Left cardiac atrium (tissue), 4 donors: ENCODE measurements at regions not wholly inside any gene's neighbourhood (a gene's known extent, or its start where the extent isn't known, plus 50 kb on each side); places are given as distances from the start of the nearest gene placed in this dataset.
"Not testable (repeated sequence)": the region's sequence is repeated elsewhere in the genome, so short reads cannot be mapped to it uniquely, and the experiment has no call there.

Source experiments
- ATAC-seq, 2 donors: fragments of 200-7000 bp; cut with Tn5 transposase; one replicate each; pipeline ENCODE4 v1.9.1; 2020; ENCODE audit warnings: mild to moderate bottlenecking in 2 of 2, moderate library complexity in 2 of 2
- DNase-seq: peaks from one replicate; pipeline ENCODE4 v3.0.0-alpha.2; 2020
- intact Hi-C, 2 donors: fragments of 100-400 bp; cut with DNase I; formaldehyde crosslinking; loops; one replicate each; pipeline versions ENCODE4 v1.14.1 to v1.15.1; 2022 to 2023
- donor health status: DM: no; HTN: yes; CAD: no.
- donor health status: DM: no; HTN: yes; CAD: no; lungs with severe emphysema.
- donor health status: DM: yes; HTN: yes; CAD: no.
- donor health status: Dilated cardiomyopathy.

DNA sequence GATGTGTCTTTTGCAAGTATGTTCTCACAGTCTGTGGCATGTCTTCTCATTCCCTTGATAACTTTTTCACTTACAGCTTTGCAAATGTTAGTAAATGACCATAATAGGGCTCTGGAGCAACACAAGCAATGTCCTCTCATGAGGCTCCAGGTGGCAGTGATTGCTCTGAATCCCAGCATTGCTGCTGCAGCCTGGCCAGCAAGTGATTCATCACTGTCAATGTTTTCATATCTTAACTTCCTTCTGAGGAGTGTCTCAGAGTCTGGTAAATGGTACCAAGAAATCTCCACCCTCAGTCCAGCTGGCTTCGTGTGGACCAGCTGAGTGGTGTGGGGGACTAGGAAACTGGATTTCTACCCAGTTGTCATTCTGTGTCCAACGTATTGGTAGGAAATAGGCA is 139.6 kb downstream of the MYLK4 start:
- intact Hi-C loops = no loop called here
- ATAC-seq = peak in 1 of 2 donors; percentile 91
- peak; percentile 33 for DNase-seq

DNA sequence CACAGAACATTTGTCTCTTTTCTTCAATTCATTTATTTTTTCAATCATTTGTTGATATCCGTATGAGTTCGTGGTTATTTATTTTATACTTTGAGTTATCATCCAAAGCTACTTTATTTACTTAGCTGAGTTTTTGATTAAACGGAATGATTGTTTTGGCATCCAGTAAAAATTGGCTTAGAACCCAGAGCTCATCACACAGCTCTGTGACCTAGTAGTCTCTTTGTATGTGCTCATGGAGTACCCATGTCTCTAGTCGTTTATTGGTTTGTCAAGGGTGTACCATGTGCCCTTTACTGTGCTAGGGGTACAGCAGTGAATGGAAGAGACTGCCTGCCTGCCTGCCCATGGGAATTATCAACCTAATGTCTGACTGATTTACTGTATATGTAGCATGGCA is 142.2 kb downstream of the MYLK4 start:
- no peak for DNase-seq
- ATAC-seq = no peak
- intact Hi-C loops = no loop called here

DNA sequence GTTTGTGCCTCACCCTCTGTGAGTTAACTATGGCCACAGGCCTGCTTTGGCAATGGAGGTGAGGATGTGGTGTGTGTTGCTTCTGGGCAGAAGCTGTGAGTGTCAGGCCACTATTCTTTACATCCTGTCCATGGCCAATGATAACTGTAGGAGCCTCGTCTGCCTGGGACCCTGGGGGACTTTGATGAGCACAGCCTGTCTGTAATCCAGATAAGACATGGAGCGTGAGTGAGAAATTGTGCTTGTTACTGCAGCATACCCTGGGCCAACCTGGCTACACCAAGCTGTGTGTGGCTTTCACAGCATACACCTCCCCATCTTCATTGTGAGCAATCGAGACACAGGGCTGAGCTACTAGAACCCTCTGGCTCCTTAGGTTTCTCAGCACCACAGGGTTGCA is 150.4 kb downstream of the MYLK4 start:
- intact Hi-C loops = no loop called here
- ATAC-seq = no peak

DNA sequence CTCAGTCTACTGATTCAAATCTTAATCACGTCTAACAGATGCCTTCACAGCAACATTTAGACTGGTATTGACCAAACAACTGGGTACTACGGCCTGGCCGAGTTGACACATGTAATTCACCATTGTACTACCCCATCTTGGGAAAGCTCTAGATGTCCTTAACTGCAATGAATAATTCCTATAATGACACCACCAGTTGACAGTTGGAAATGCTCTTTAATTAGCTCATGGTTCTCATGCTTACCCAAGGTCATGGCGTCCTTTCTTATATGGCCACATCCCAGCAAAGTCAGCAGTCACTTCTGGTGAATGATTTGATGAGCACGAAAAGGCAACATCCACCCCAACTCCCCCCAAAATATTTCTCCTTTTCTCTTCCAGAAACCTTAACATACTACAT is 150.9 kb downstream of the MYLK4 start:
- no peak for DNase-seq
- peak in 1 of 2 donors; percentile 38 for ATAC-seq
- intact Hi-C loops = no loop called here

More for the DNA sequence above, 150.4 kb downstream of the MYLK4 start:
- DNase-seq = no peak

DNA sequence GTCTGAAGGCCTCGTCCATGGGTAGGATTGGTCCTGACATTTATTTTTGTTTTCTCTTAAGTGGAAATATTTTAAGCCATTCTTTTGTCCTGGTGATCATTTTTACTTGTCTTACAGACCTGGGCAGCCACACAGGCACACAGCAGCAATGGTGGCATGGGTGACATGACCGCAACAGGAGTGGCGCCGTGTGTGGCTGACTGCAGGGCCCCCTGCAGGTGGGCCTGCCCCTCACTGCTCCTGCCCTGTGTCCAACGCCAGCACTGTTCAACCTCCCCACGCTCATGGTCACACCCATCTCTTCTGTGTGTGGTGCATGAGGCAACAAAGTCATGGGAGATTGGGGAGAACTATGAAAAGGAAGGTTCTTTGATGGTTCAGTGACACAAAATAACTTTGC is 151.9 kb downstream of the MYLK4 start:
- no peak for DNase-seq
- intact Hi-C loops = no loop called here
- ATAC-seq = no peak

DNA sequence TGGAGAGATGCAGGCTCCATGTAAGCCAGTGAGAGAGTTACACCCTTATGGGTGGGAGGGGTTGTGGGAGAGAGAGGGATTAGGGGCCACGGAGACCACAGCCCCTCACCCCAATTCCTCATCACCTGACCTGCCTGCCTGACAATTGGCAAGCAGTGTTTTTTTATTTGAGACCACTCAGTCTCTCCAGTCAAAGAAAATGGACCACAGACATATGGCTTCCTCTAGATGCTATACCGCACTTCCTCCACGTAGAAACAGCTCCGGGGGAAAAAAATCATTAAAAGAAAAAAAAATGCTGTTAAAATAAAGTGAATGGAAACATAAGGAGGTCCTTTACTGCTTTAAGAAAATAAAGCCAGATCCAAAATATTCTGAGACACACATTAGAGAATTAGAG is 152.7 kb downstream of the MYLK4 start:
- DNase-seq (no peak), ATAC-seq (no peak)
- intact Hi-C loops = no loop called here

DNA sequence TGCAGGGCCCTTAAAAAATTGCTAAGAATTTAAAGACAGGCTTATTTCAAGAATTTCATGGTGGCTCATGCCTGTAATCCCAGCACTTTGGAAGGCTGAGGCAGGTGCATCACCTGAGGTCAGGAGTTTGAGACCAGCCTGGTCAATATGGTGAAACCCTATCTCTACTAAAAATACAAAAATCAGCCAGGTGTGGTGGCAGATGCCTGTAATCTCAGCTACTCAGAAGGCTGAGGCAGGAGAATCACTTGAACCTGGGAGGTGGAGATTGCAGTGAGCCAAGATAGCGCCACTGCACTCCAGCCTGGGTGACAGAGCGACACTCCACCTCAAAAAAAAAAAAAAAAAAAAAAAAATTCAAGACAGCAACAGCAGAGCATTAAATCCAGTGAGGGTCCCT is 153.3 kb downstream of the MYLK4 start:
- intact Hi-C loops, DNase-seq, ATAC-seq: not testable (repeated sequence)

DNA sequence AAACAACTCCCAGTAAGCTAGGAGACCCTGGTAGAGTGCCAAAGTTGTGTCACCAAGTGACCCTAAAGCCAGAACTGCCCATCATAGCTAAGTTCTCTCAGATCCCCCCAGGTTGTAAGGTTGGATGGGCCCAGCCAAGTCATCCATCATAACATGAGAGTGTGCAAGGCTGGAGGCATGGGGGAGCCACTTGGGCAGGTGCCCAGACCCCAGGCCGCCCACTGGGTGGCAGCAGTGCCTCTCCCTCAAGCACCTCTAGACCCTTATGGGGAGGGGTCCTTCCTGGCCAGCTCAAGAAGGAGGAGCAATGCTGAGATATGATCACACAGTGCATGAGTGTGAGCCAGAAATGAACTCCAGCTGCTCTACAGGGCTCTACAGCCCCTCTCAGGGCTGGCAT is 154.5 kb downstream of the MYLK4 start:
- DNase-seq (no peak), ATAC-seq (no peak)
- intact Hi-C loops = no loop called here

DNA sequence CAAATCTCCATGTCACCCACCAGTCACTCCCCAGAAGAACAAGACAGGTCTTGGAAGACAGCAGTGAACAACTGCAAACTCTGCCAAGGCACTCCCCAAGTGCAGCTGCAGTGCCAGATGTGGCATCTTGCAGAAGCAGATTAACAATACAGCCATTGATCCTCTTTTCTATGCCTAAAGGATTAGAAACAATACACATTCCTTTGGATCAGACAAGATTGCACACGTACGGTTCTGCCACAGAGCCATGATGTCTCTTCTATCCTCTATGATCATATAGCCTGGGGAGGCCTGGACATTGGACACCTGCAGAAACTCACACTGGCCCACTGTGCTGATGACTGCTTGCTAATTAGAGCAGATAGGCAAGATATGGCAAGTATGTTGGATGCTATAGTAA is 155.9 kb downstream of the MYLK4 start:
- DNase-seq (no peak), ATAC-seq (no peak)
- intact Hi-C loops = no loop called here

DNA sequence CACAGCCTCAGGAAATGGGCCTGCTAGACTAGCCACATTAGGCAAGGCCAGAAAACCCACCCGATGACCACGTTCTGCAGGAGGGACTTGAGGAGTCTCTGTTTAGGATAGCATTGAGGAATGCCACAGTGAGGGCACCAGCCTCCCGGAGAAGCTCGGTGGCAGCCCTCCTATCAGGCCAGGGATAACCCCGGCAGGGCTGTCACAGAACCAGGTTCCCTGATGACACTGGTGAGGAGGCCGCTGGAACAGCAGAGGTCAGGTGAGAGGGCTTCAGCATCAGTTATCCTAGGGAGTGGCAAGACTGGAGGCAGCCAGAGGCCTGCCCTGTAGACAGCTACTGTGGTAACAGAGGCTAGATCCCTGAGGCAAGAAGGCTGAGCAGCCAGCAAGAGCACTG is 157.6 kb downstream of the MYLK4 start:
- ATAC-seq (no peak), DNase-seq (no peak)
- intact Hi-C loops = no loop called here

DNA sequence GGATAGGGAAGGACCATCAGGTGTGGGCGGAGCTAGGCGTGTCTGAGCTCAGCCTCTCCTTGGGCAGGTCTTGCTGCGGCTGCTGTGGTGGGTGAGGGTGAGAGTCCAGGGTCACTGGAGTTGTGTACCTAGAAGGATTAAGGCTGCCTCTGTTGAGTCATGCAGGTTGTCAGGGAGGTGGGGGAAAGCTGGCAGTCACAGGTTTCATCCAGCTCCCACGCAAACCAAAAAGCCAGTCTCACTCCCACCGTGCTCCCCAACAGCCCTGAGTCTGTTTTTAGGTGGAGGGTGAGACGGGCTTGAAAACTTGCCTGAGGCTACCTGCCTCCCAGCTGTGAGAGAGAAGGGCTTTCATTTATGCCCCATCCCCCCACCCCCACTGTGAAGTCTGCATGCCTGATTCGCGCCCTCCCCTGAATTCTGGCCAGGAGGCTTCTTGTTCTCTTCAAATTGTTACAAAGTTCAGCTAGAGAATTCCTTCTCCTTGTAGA is 161.5 kb downstream of the MYLK4 start:
- DNase-seq = no peak
- intact Hi-C loops = no loop called here
- no peak for ATAC-seq

DNA sequence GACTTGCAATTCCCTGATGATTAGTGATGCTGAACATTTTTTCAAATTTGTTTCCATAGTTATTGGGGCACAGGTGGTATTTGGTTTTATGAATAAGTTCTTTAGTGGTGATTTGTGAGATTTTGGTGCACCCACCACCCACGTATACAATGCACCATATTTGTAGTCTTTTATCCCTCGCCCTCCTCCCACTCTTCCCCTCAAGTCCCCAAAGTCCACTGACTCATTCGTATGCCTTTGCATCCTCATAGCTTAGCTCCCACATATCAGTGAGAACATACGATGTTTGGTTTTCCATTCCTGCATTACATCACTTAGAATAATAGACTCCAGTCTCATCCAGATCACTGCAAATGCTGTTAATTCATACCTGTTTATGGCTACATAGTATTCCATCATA is 167.3 kb downstream of the MYLK4 start:
- intact Hi-C loops = no loop called here
- no peak for ATAC-seq
- no peak for DNase-seq

DNA sequence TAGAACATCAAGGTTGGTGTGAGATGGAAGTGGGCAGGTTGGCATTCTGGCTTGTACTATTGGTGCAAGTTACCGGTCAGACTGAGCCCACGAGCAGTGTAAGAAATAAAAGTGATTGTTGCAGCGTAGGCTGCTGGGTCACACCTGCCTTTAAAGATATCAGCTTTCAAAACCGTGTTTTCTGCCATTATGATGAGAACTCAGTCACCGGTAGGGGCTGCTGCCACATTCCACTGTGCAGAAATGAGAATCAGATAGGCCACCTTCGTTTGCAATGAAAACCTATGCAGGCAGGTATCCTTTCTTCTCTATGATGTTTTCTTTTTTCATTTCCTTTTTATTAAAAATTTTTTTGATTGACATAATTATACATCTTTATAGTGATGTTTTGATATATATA is 168.5 kb downstream of the MYLK4 start:
- intact Hi-C loops = no loop called here
- no peak for ATAC-seq
- no peak for DNase-seq

DNA sequence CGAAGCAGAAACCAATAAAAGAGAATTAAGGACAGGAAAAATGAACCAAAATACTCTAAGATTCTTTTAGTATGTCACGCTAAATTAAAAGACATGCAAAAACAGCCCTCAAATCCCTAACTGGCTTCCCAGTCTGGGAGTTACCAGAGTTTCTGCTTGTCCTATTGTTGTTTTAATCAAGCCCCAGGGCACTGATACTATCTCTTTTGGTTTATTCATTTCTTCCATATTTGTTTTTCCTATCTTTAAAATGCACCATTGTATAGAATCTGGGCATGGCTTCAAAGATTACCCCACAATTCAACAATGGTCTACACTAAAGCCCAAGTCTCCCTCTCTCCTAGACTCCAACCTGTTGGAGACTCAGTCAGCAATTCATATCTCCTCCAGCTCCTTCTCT is 169.1 kb downstream of the MYLK4 start:
- DNase-seq (no peak), ATAC-seq (no peak)
- intact Hi-C loops = no loop called here

DNA sequence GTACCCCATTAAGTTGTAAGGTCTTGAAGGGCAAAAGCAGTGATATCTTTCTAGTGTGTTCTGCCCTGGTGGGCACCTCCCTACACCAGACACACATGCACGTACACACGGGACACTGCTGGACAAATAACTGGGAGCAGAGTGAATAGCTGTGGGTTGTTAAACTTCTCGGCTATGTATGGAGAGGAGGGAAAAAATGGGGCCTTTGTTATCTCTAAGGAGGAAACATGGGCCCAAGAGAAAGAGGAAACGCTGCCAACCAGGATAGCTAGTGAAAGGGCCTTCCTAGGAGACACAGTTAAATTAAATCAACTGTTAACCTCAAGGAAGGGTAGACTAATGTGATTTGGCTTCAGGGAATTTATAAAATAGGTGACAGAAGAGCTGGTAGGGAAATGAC is 169.7 kb downstream of the MYLK4 start:
- DNase-seq (no peak), ATAC-seq (no peak)
- intact Hi-C loops = no loop called here

DNA sequence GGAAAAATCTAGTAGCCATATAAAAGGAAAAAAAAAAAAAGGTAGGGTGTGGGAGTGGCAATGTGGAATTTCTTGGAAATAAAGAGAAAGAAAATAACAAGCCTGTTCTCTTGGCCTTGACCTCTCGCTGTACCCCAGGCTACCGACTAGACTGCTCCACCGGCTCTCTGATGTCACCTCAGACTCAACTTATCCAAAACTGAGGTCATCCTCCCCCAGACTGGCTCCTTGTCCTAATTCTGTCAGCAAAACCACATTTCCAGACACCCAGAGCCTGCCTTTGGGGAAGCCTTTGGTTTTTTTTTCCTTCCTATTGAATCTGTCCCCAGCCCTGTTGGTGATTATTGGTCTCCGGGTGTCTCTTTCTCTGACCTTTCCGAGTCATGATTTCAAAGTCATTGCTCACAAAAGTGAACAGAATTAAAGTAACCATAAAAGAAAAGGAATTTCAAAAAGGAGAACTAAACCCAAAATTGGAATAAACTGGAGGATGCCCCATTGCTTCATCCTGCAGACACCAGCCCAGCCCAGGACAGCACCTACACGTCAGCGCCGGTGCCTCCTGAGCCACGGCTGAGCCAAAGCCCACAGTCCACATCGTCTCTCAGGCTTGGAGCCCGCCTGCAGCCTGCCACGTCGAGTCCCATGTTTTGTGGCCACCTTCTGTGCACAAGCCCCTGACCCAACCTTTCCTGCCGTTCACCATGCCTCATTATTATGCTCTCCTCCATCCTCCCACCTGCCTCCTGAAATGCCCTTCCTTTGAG is 170.7 kb downstream of the MYLK4 start:
- DNase-seq = peak; percentile 37
- intact Hi-C loops = no loop called here

DNA sequence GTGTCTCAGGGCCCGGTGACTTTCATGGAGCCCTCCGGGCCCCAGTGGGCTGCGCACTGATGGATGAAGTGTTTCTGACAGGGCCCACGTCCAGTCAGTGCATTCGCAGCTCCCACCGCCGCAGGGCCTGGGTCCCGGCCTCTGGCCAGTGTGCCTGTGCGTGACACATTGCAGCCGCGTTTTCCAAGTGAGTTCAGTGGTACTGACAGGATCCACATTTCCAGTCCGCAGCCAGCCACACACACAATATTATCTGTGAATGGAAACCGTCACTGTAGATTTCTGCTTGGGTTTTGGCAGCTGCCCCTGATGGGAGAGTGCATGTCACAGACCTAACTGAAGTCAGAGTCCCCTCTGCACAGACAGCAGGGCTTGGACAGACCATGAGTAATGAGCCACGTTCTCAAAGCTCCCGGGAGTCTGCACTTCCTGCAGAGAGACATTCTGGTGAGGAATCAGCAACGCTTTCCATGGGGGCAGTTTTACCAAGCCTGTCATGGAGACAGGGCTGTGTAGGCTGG is 171.4 kb downstream of the MYLK4 start:
- intact Hi-C loops = no loop called here
- ATAC-seq (peak; percentile 79 to 93), DNase-seq (peak; percentile 68)

More for the DNA sequence above, 170.7 kb downstream of the MYLK4 start:
- ATAC-seq = peak; percentile 47 to 86

DNA sequence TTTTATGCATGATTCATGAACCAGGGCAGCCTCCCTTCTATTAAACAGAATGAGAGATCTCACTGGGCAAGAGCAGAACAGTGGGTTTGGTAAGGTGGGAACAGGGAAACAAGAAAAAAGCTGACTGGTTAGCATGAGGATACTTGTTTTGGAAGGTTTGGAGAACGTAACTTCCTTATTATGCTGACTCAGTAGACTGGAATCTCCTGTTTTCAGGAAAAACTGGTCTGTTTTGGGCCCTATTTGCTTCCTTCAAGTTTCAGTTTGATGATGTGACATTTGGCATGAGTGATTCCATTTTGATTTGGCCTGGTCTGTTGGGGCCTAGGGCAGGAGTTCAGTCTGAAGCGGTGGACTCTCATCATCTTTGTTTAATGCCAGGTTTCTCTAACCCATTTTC is 172.0 kb downstream of the MYLK4 start:
- DNase-seq (no peak), ATAC-seq (peak in 1 of 2 donors; percentile 7)
- intact Hi-C loops = no loop called here

DNA sequence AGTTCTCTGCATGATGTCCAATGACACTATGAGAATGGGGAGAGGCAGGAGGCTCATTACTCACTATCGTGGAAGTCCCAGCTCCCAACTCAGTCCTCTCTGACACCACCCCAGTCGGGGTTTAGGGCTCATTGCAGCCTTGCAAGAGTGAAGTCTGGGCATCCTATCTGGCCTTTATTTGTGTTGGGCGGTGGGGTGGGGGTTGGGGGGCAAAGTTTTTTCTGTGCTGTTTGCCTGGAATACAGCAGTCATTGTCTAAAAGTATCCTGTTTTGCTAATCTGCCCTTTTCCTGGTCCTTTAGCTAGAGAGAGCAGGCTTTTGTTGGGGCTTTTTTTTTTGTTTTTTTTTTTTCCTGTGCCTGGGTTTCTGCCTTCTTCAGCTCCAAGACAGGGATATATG is 174.2 kb downstream of the MYLK4 start:
- ATAC-seq = no peak

DNA sequence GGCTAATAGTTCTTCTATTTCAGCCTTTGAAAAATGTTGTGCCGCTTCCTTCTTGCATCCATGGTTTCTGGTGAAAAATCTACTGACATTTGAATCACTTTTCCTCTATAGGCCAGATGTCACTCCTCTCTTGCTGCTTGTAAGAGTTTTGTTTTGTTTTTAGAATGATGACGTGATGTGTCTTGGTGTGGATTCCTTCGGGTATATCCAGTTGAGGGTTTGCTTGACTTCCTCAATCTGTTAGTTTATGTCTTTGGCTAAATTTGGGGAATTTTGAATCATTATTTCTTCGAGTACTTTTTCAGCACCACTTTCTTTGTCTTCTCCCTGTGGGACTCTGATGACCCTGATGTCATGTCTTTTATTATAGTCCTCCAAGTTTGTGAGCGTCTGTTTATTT is 175.5 kb downstream of the MYLK4 start:
- DNase-seq (no peak), ATAC-seq (no peak)
- intact Hi-C loops = no loop called here

More for the DNA sequence above, 174.2 kb downstream of the MYLK4 start:
- DNase-seq = no peak
- intact Hi-C loops = no loop called here

DNA sequence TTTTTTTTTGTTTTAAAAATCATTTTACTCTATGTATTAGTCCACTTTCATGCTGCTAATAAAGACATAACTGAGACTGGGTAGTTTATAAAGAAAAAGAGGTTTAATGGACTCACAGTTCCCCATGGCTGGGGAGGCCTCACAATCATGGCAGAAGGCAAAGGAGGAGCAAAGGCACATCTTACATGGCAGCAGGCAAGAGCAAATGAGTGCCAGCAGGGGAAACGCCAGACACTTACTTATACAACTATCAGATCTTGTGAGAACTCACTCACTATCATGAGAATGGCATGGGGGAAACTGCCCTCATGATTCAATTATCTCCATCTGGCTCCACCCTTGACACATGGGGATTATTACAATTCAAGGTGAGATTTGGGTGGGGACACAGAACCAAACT is 181.3 kb downstream of the MYLK4 start:
- ATAC-seq, DNase-seq, intact Hi-C loops: not testable (repeated sequence)
